ENCODE measurements at regions not wholly inside any gene's neighbourhood (a gene's known extent, or its start where the extent isn't known, plus 50 kb on each side); places are given as distances from the start of the nearest gene placed in this dataset.

DNA sequence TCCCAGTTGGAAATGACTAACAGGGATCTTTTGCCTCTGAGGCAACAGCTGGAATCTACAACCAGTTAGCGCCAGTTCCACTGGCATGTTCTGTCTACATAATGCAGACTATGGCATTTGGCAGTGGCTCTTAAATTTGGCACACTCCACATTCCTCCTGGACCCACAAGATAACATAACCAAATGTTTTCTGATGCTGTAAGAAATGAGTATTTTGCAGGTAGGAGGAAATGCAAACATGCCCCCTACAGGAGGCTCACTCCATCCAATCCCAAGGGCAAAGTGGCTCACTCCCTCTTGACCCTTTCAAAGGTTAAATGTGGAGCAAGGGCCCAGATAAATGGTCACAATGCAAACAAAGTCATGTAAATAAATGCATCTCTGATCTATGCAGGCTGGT is 129.2 kb upstream of the PROX1 start:
- TF ChIP-seq, protein P1, sequence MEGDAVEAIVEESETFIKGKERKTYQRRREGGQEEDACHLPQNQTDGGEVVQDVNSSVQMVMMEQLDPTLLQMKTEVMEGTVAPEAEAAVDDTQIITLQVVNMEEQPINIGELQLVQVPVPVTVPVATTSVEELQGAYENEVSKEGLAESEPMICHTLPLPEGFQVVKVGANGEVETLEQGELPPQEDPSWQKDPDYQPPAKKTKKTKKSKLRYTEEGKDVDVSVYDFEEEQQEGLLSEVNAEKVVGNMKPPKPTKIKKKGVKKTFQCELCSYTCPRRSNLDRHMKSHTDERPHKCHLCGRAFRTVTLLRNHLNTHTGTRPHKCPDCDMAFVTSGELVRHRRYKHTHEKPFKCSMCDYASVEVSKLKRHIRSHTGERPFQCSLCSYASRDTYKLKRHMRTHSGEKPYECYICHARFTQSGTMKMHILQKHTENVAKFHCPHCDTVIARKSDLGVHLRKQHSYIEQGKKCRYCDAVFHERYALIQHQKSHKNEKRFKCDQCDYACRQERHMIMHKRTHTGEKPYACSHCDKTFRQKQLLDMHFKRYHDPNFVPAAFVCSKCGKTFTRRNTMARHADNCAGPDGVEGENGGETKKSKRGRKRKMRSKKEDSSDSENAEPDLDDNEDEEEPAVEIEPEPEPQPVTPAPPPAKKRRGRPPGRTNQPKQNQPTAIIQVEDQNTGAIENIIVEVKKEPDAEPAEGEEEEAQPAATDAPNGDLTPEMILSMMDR (optimal IDR thresholded peaks at IDR 0.05 in 1 of 3, IDR thresholded peaks at IDR 0.05 in 1 of 3, conservative IDR thresholded peaks at IDR 0.05 in 1 of 3; ENCODE audit: extremely low read depth in 1 of 3, insufficient read depth in 2 of 3, low read length in 3 of 3), result peak in 2 of 3 experiments; percentile 11 to 12
- TF ChIP-seq EZH2 (IDR thresholded peaks at IDR 0.05; ENCODE audit: low read length), result no peak
